ENCODE measurements at regions not wholly inside any gene's neighbourhood (a gene's known extent, or its start where the extent isn't known, plus 50 kb on each side); places are given as distances from the start of the nearest gene placed in this dataset.

DNA sequence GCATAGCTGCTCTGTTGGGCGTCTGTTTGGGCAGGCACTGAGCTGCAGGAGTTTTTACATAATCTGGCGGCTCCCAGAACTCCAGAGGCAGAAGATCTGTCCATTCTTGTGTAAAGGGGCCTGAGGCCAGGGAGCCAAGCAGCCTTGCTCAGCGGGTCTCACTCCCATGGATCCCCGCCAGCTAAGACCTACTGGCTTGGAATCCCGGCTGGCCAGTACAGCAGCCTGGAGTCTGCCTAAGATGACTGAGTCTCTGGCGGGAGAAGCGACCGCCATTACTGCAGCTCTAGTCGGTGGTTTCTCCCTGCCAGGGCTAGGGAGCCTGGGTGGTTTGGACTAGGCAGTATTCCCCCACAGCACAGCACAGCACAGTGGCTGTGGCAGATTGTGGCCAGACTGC is 268.4 kb upstream of the SYNCRIP start:
- TF ChIP-seq GATA2 (IDR thresholded peaks at IDR 0.05; ENCODE audit: low read depth, low read length) (no peak), GATA3 (IDR thresholded peaks at IDR 0.05; ENCODE audit: low read depth, low read length) (no peak)

Data from SH-SY5Y (cell line).